Endothelial cell of umbilical vein (primary cell): ENCODE measurements at regions not wholly inside any gene's neighbourhood (a gene's known extent, or its start where the extent isn't known, plus 50 kb on each side); places are given as distances from the start of the nearest gene placed in this dataset.

Experiments used
- BruUV-seq: library from RNA; stranded (reverse); fragments of 400-500 nt; replicated peaks from 2 replicates; lab custom pipeline; 2021; lab: Mats Ljungman, UMichigan
- CTCF ChIA-PET: fragments of 300-600, 350-600 bp; sonication (Branson Sonifier 250); formaldehyde crosslinking; loops from one replicate; lab custom pipeline; 2021; ENCODE audit warnings: antibody characterized with exemption, inconsistent platforms; lab: Charles Lee
- POLR2A ChIA-PET: fragments of 300-600, 350-600 bp; sonication (Branson Sonifier 250); formaldehyde crosslinking; loops from one replicate; lab custom pipeline; 2021; ENCODE audit warnings: antibody characterized with exemption, inconsistent platforms; lab: Charles Lee
- DNase-seq: peaks from one replicate; pipeline ENCODE4 v3.0.0-alpha.2; 2011; ENCODE audit warnings: low read depth, low spot score
- FAIRE-seq: peaks from 2 replicates; lab custom pipeline; 2011; peaks lifted over from hg19 to GRCh38; lab: Jason Lieb, UNC
- H2AFZ ChIP-seq: 2 replicates; pipeline ENCODE4 v1.6.0; 2012; ENCODE audit warnings: low read depth, low read length, control low read depth, inconsistent platforms
- H3K27ac ChIP-seq: 2 replicates; pipeline ENCODE4 v1.5.1; 2011; ENCODE audit warnings: low read depth, mild to moderate bottlenecking, control low read depth, low read length, moderate library complexity; ENCODE audit not compliant: insufficient read depth
- H3K27me3 ChIP-seq, 2 experiments: 2 replicates each; pipeline versions ENCODE4 v1.6.0 to v1.6.1; 2011; ENCODE audit warnings: low read length in 2 of 2, mixed read lengths in 1 of 2; ENCODE audit not compliant: control insufficient read depth in 2 of 2, insufficient read depth in 2 of 2
- H3K36me3 ChIP-seq, 2 experiments: 2 replicates in 1 of 2; 3 replicates in 1 of 2; pipeline ENCODE4 v1.5.1; 2011; ENCODE audit warnings: low read length in 2 of 2, mild to moderate bottlenecking in 1 of 2, moderate library complexity in 1 of 2; ENCODE audit not compliant: control insufficient read depth in 2 of 2, insufficient read depth in 2 of 2; ENCODE audit errors: extremely low read depth in 1 of 2
- H3K4me1 ChIP-seq: 3 replicates; pipeline ENCODE4 v1.5.1; 2011; ENCODE audit warnings: mild to moderate bottlenecking, low read length; ENCODE audit not compliant: control insufficient read depth, insufficient read depth; ENCODE audit errors: extremely low read depth
- H3K4me2 ChIP-seq: 2 replicates; pipeline ENCODE4 v1.6.1; 2011; ENCODE audit warnings: low read length, control low read depth, mixed read lengths; ENCODE audit not compliant: insufficient read depth
- H3K4me3 ChIP-seq, 3 experiments: fragments of 200-600 bp in 1 of 3; sonication (generic), shearing (Covaris generic) in 1 of 3; replicated peaks in 1 of 3; 2 replicates each; pipeline ENCODE4 v1.5.1; 2011 to 2016; ENCODE audit warnings: control low read depth in 3 of 3, low read length in 3 of 3, mild to moderate bottlenecking in 2 of 3, inconsistent platforms in 1 of 3, low read depth in 1 of 3, moderate library complexity in 1 of 3; ENCODE audit not compliant: insufficient read depth in 1 of 3
- H3K79me2 ChIP-seq: 2 replicates; pipeline ENCODE4 v1.6.0; 2012; ENCODE audit warnings: low read length, inconsistent platforms; ENCODE audit not compliant: control insufficient read depth, insufficient read depth
- H3K9ac ChIP-seq: replicated peaks from 2 replicates; pipeline ENCODE3; 2011; ENCODE audit warnings: low read length, control low read depth; ENCODE audit not compliant: insufficient read depth; ENCODE audit errors: extremely low read depth
- H3K9me1 ChIP-seq: replicated peaks from 3 replicates; pipeline ENCODE4 v1.6.0; 2011; ENCODE audit warnings: mild to moderate bottlenecking, low read length; ENCODE audit not compliant: control insufficient read depth, insufficient read depth; ENCODE audit errors: extremely low read depth
- H3K9me3 ChIP-seq: replicated peaks from 2 replicates; pipeline ENCODE4 v1.5.1; 2012; ENCODE audit warnings: low read length, inconsistent platforms; ENCODE audit not compliant: control insufficient read depth, insufficient read depth
- H4K20me1 ChIP-seq: replicated peaks from 2 replicates; pipeline ENCODE3; 2011; ENCODE audit warnings: mild to moderate bottlenecking, low read length; ENCODE audit not compliant: control insufficient read depth, insufficient read depth; ENCODE audit errors: extremely low read depth
- EZH2 ChIP-seq: IDR thresholded peaks from 2 replicates; pipeline ENCODE4 v1.6.1; 2012; ENCODE audit warnings: borderline replicate concordance, low read depth, mild to moderate bottlenecking, moderate library complexity, low read length, inconsistent platforms; ENCODE audit not compliant: severe bottlenecking
- FOS ChIP-seq: IDR thresholded peaks from 2 replicates; pipeline ENCODE4 v1.6.1; 2011; ENCODE audit warnings: mild to moderate bottlenecking, low read length, moderate library complexity, borderline replicate concordance; ENCODE audit not compliant: insufficient read depth
- GATA2 ChIP-seq: IDR thresholded peaks from 2 replicates; pipeline ENCODE4 v1.7.0; 2011; ENCODE audit warnings: low read depth, mild to moderate bottlenecking, moderate library complexity, mixed read lengths, low read length; ENCODE audit not compliant: insufficient read length, insufficient read depth
- JUN ChIP-seq: IDR thresholded peaks from 2 replicates; pipeline ENCODE4 v1.6.1; 2011; ENCODE audit warnings: borderline replicate concordance, low read depth; ENCODE audit not compliant: insufficient read length, insufficient read depth
- MYC ChIP-seq: IDR thresholded peaks from one replicate; pipeline ENCODE4 v1.6.1; 2011; ENCODE audit warnings: mild to moderate bottlenecking, low read depth, low read length
- POLR2A ChIP-seq: IDR thresholded peaks from 2 replicates; pipeline ENCODE4 v1.6.1; 2012; ENCODE audit warnings: low read depth, mild to moderate bottlenecking, control low read depth, low read length
- POLR2AphosphoS5 ChIP-seq: IDR thresholded peaks from 2 replicates; pipeline ENCODE4 v1.6.1; 2012; ENCODE audit warnings: low read depth, mild to moderate bottlenecking, control low read depth, low read length, moderate library complexity; ENCODE audit not compliant: insufficient read depth
- dilution Hi-C: fragments of 300-500 bp; cut with MboI; formaldehyde crosslinking; loops from one replicate; pipeline ENCODE4 v1.15.0; 2019; ENCODE audit warnings: low sequenced_read_pairs; ENCODE audit not compliant: extremely low pct_ligation_motif_present
- intact Hi-C: fragments of 100-400 bp; cut with micrococcal nuclease; formaldehyde crosslinking; loops from one replicate; pipeline ENCODE4 v1.10.0; 2022
- TF ChIP-seq, protein P1 (sequence below), 2 donors: IDR thresholded peaks; 1 replicate in 1 of 2; 2 replicates in 1 of 2; pipeline ENCODE4 v1.5.1; 2011; ENCODE audit warnings: low read length in 2 of 2, mild to moderate bottlenecking in 2 of 2, moderate library complexity in 2 of 2, control low read depth in 1 of 2, inconsistent platforms in 1 of 2, low read depth in 1 of 2; ENCODE audit not compliant: insufficient read depth in 1 of 2; ENCODE audit errors: extremely low read depth in 1 of 2
- TF ChIP-seq, protein P2 (sequence below): IDR thresholded peaks from 2 replicates; pipeline ENCODE4 v1.6.1; 2011; ENCODE audit not compliant: insufficient read depth, insufficient read length

DNA sequence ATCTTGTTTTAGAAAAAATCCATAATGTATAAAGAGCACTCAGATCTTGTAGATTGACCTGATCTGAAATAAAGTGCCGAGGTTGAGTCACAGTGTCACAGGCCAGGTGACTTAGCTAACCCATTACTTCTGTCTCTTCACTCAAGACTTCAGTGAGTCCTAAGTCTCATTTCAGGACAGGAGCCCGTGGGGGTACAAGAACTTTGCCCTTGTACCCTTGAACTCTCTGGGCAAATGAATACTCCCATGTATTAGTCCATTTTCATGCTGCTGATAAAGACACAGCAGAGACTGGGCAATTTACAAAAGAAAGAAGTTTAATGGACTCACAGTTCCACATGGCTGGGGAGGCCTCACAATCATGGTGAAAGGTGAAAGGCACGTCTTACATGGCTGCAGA lies 160.2 kb downstream of the ZPLD1 start:
- H4K20me1 ChIP-seq, result no peaks in the 10 kb centered on the region
- ChIA-PET CTCF (no interaction called here), POLR2A (no interaction called here)
- BruUV-seq, result no TSS peak
- no peaks in the 10 kb centered on the region for H3K9me1 ChIP-seq
- no peak overlapping the region for H3K4me3 ChIP-seq
- no peak for DNase-seq
- dilution Hi-C loops (no loop called here), intact Hi-C loops (no loop called here)
- H3K36me3 ChIP-seq, result no peaks in the 10 kb centered on the region
- H3K4me1 ChIP-seq, result no peaks in the 10 kb centered on the region
- TF ChIP-seq MYC (no peak), POLR2A (no peak), GATA2 (no peak), FOS (no peak), JUN (no peak), POLR2AphosphoS5 (no peak), EZH2 (no peak)
- TF ChIP-seq, protein P1, sequence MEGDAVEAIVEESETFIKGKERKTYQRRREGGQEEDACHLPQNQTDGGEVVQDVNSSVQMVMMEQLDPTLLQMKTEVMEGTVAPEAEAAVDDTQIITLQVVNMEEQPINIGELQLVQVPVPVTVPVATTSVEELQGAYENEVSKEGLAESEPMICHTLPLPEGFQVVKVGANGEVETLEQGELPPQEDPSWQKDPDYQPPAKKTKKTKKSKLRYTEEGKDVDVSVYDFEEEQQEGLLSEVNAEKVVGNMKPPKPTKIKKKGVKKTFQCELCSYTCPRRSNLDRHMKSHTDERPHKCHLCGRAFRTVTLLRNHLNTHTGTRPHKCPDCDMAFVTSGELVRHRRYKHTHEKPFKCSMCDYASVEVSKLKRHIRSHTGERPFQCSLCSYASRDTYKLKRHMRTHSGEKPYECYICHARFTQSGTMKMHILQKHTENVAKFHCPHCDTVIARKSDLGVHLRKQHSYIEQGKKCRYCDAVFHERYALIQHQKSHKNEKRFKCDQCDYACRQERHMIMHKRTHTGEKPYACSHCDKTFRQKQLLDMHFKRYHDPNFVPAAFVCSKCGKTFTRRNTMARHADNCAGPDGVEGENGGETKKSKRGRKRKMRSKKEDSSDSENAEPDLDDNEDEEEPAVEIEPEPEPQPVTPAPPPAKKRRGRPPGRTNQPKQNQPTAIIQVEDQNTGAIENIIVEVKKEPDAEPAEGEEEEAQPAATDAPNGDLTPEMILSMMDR (IDR thresholded peaks at IDR 0.05; ENCODE audit: extremely low read depth in 1 of 2, insufficient read depth in 1 of 2, low read depth in 1 of 2, low read length in 2 of 2), result no peak
- TF ChIP-seq, protein P2, sequence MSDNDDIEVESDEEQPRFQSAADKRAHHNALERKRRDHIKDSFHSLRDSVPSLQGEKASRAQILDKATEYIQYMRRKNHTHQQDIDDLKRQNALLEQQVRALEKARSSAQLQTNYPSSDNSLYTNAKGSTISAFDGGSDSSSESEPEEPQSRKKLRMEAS, result no peak
- no peaks in the 10 kb centered on the region for H3K27me3 ChIP-seq
- FAIRE-seq, result no peak
- H3K9me3 ChIP-seq, result no peaks in the 10 kb centered on the region
- H3K4me2 ChIP-seq, result no peak overlapping the region
- no peaks in the 10 kb centered on the region for H3K79me2 ChIP-seq
- no peak overlapping the region for H3K27ac ChIP-seq
- no peak overlapping the region for H2AFZ ChIP-seq
- H3K9ac ChIP-seq, result no peak overlapping the region
